Gastrocnemius medialis (tissue), 4 donors: ENCODE measurements at regions not wholly inside any gene's neighbourhood (a gene's known extent, or its start where the extent isn't known, plus 50 kb on each side); places are given as distances from the start of the nearest gene placed in this dataset.
"Not testable (repeated sequence)": the region's sequence is repeated elsewhere in the genome, so short reads cannot be mapped to it uniquely, and the experiment has no call there.

Source experiments
- ATAC-seq, 2 donors: fragments of 150-250 bp; one replicate each; pipeline ENCODE4 v1.9.1; 2016
- DNase-seq, 2 donors: peaks; one replicate each; pipeline ENCODE4 v3.0.0-alpha.2; 2019
- H3K27ac ChIP-seq, 4 donors: fragments of 200-600 bp; sonication (generic); 1 replicate in 1 of 4; 2 replicates in 3 of 4; pipeline ENCODE4 v1.5.1; 2016 to 2018; ENCODE audit warnings: mild to moderate bottlenecking in 2 of 4, moderate library complexity in 1 of 4
- H3K27me3 ChIP-seq, 3 donors: fragments of 200-600 bp; sonication (generic) in 2 of 3; 1 replicate in 1 of 3; 2 replicates in 2 of 3; pipeline versions ENCODE4 v1.5.1 to v1.6.0; 2016 to 2019; ENCODE audit warnings: mild to moderate bottlenecking in 1 of 3, moderate library complexity in 1 of 3
- H3K36me3 ChIP-seq, 2 donors: fragments of 200-600 bp; sonication (generic) in 1 of 2; one replicate each; pipeline ENCODE4 v1.5.1; 2017 to 2018
- H3K4me1 ChIP-seq, 2 donors: fragments of 200-600 bp; sonication (generic) in 1 of 2; one replicate each; pipeline ENCODE4 v1.5.1; 2016 to 2017; ENCODE audit warnings: mild to moderate bottlenecking in 2 of 2
- H3K4me3 ChIP-seq, 4 donors: fragments of 200-600 bp; sonication (generic) in 3 of 4; 1 replicate in 1 of 4; 2 replicates in 3 of 4; pipeline ENCODE4 v1.5.1; 2016 to 2019; ENCODE audit warnings: mild to moderate bottlenecking in 2 of 4
- H3K9me3 ChIP-seq, 3 donors: fragments of 200-600 bp; sonication (generic) in 2 of 3; 1 replicate in 1 of 3; 2 replicates in 2 of 3; pipeline ENCODE4 v1.5.1; 2016 to 2019
- POLR2A ChIP-seq, 2 donors: fragments of 450-650 bp; IDR thresholded peaks; one replicate each; pipeline ENCODE4 v1.6.1; 2017; ENCODE audit warnings: antibody characterized with exemption in 2 of 2, mild to moderate bottlenecking in 2 of 2, moderate library complexity in 2 of 2
- in situ Hi-C, 4 donors: fragments of 200-750 bp; cut with MboI; loops; one replicate each; pipeline versions ENCODE4 v1.15.0 to v1.8.0; 2017; ENCODE audit warnings: low sequenced_read_pairs in 4 of 4
- intact Hi-C: fragments of 100-400 bp; cut with DNase I; formaldehyde crosslinking; loops from one replicate; pipeline ENCODE4 v1.15.1; 2023; ENCODE audit warnings: low total_unique reads
- TF ChIP-seq, protein P1 (sequence below), 5 experiments: fragments of 450-650 bp in 3 of 5; fragments of 200-600 bp in 2 of 5; sonication (generic) in 2 of 5; IDR thresholded peaks in 4 of 5; conservative IDR thresholded peaks in 1 of 5; 1 replicate in 4 of 5; 2 replicates in 1 of 5; pipeline ENCODE4 v1.5.1; 2016 to 2019; ENCODE audit warnings: antibody characterized with exemption in 5 of 5, mild to moderate bottlenecking in 3 of 5, moderate library complexity in 3 of 5

DNA sequence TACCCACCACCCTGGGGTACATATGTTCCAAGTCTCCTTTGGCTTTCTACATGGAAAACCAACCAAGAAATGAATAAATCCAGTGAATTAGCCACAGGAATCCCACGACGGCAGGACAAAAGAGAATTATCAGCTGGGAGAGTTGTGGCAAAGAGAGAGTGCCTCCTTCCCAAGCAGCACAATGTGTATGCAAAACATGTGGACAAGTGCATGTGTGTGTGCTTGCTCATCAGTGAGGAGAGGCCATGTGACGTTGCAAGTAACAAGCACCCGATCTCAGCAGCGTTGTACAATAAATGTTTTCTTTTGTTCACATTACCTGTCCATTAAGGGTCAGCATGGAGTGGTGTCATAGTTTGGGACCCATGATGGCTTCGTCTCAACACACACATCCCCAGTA, 50.0 kb upstream of the EMX2 start:
- DNase-seq (no peak), ATAC-seq (no peak)
- no peak overlapping the region for H3K4me3 ChIP-seq
- intact Hi-C loops: no loop called here
- H3K9me3 ChIP-seq: no peaks in the 10 kb centered on the region
- no peak overlapping the region for H3K27ac ChIP-seq
- no peaks in the 10 kb centered on the region for H3K36me3 ChIP-seq
- TF ChIP-seq, protein P1, sequence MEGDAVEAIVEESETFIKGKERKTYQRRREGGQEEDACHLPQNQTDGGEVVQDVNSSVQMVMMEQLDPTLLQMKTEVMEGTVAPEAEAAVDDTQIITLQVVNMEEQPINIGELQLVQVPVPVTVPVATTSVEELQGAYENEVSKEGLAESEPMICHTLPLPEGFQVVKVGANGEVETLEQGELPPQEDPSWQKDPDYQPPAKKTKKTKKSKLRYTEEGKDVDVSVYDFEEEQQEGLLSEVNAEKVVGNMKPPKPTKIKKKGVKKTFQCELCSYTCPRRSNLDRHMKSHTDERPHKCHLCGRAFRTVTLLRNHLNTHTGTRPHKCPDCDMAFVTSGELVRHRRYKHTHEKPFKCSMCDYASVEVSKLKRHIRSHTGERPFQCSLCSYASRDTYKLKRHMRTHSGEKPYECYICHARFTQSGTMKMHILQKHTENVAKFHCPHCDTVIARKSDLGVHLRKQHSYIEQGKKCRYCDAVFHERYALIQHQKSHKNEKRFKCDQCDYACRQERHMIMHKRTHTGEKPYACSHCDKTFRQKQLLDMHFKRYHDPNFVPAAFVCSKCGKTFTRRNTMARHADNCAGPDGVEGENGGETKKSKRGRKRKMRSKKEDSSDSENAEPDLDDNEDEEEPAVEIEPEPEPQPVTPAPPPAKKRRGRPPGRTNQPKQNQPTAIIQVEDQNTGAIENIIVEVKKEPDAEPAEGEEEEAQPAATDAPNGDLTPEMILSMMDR (IDR thresholded peaks at IDR 0.05 in 4 of 5, conservative IDR thresholded peaks at IDR 0.05 in 1 of 5): no peak
- TF ChIP-seq POLR2A (IDR thresholded peaks at IDR 0.05): no peak
- no peaks in the 10 kb centered on the region for H3K4me1 ChIP-seq
- in situ Hi-C loops: loop anchor here (5.0 to 25.0 kb wide), 3 partner anchors 750 to 970 kb away; no protein-coding TSS in a partner anchor
- peaks cover 0 to 2% (median 0%) of the 10 kb centered on the region in 3 donors for H3K27me3 ChIP-seq

- TF ChIP-seq, protein P1 (IDR thresholded peaks at IDR 0.05 in 4 of 5, conservative IDR thresholded peaks at IDR 0.05 in 1 of 5): no peak
- no peak for TF ChIP-seq POLR2A (IDR thresholded peaks at IDR 0.05)
- intact Hi-C loops (no loop called here), in situ Hi-C loops (loop anchor here in 2 of 4 donors (25.0 kb wide), 1 partner anchor 974 kb away; no protein-coding TSS in a partner anchor)
Measured at GRCh38 chr10:117488004-117488403, 54.5 kb upstream of the EMX2 start.

DNA sequence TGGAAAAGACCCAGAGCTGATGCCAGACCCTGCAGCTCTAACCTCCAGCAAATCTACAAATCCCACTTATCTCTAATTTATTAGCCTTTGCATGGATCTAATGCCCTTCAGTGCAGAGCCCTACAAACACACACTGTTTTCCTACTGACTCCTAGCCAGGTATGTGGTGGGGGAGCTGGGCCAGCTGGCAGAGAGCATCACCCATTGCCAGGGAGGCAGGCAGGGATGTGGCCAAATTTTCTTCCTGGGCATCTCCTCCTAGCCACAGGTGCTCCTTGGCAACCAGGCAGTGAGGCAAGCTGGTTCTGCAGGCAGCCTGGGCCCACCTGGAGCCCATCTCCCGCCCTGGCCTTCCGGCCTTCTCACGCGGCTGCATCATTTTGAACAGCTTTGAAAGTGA, 55.9 kb upstream of the EMX2 start:
- H3K27me3 ChIP-seq: no peaks in the 10 kb centered on the region
- no peak overlapping the region for H3K4me3 ChIP-seq
- TF ChIP-seq, protein P1 (IDR thresholded peaks at IDR 0.05 in 4 of 5, conservative IDR thresholded peaks at IDR 0.05 in 1 of 5): no peak
- no peak for TF ChIP-seq POLR2A (IDR thresholded peaks at IDR 0.05)
- H3K9me3 ChIP-seq: no peaks in the 10 kb centered on the region
- intact Hi-C loops (no loop called here), in situ Hi-C loops (loop anchor here in 2 of 4 donors (25.0 kb wide), 1 partner anchor 976 kb away; no protein-coding TSS in a partner anchor)
- ATAC-seq (no peak), DNase-seq (no peak)
- no peaks in the 10 kb centered on the region for H3K36me3 ChIP-seq
- H3K4me1 ChIP-seq: no peaks in the 10 kb centered on the region
- no peak overlapping the region for H3K27ac ChIP-seq

More at GRCh38 chr10:117488004-117488403, 54.5 kb upstream of the EMX2 start:
- Histone ChIP-seq H3K36me3 (no peaks in the 10 kb centered on the region), H3K4me3 (no peak overlapping the region), H3K27me3 (no peaks in the 10 kb centered on the region), H3K9me3 (no peaks in the 10 kb centered on the region), H3K27ac (no peak overlapping the region), H3K4me1 (no peaks in the 10 kb centered on the region)
- DNase-seq (no peak), ATAC-seq (no peak)

DNA sequence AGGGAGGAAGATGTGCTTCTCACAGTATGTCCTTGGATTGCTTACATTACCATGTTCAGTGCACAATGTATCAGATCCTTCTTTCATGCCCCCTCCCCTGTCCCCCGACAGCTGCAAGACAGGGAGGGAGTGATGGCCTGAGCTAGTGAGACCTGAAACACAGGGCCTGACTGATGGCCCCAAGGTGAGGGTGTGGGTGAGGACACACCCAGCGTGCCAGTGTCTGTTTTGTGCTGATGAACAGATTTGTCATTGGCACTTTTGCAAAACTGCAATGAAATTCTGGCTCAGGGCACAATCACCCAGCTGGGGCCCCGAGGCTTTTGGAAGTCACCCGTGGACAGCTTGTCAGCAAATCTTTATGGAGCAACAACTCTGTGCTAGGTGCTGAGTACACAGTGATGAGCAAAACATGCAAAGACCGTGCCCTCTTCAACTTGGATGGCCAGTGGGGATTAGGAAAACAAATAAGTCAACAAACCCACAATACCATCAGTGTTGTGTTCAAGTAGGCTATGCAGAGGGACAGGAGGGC, 59.4 kb upstream of the EMX2 start:
- in situ Hi-C loops: loop anchor here in 2 of 4 donors (25.0 kb wide), 1 partner anchor 979 kb away; no protein-coding TSS in a partner anchor
- Histone ChIP-seq H3K36me3 (no peaks in the 10 kb centered on the region), H3K9me3 (no peaks in the 10 kb centered on the region), H3K4me3 (no peak overlapping the region), H3K27ac (no peak overlapping the region), H3K27me3 (no peaks in the 10 kb centered on the region), H3K4me1 (no peaks in the 10 kb centered on the region)
- TF ChIP-seq, protein P1 (IDR thresholded peaks at IDR 0.05 in 4 of 5, conservative IDR thresholded peaks at IDR 0.05 in 1 of 5): no peak
- no peak for TF ChIP-seq POLR2A (IDR thresholded peaks at IDR 0.05)
- intact Hi-C loops: no loop called here
- ATAC-seq (no peak), DNase-seq (no peak)

DNA sequence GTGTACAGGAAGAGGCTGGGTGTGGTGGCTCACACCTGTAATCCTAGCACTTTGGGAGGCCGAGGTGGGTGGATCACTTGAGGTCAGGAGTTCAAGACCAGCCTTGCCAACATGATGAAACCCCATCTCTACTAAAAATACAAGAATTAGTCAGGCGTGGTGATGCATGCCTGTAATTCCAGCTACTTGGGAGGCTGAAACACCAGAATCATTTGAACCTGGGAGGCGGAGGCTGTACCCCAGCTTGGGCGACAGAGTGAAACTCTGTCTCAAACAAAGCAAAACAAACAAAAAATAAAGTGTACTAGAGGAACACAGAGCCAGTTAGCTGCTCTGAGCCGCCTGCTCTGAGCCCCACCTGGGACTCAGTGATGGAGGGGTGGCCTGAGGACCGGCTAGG, 61.5 kb upstream of the EMX2 start:
- H3K27ac ChIP-seq, H3K4me1 ChIP-seq, H3K36me3 ChIP-seq, intact Hi-C loops, H3K4me3 ChIP-seq, H3K27me3 ChIP-seq, DNase-seq, ATAC-seq, H3K9me3 ChIP-seq: not testable (repeated sequence)
- in situ Hi-C loops: loop anchor here in 2 of 4 donors (25.0 kb wide), 1 partner anchor 981 kb away; no protein-coding TSS in a partner anchor
